ENCODE measurements at regions not wholly inside any gene's neighbourhood (a gene's known extent, or its start where the extent isn't known, plus 50 kb on each side); places are given as distances from the start of the nearest gene placed in this dataset.

DNA sequence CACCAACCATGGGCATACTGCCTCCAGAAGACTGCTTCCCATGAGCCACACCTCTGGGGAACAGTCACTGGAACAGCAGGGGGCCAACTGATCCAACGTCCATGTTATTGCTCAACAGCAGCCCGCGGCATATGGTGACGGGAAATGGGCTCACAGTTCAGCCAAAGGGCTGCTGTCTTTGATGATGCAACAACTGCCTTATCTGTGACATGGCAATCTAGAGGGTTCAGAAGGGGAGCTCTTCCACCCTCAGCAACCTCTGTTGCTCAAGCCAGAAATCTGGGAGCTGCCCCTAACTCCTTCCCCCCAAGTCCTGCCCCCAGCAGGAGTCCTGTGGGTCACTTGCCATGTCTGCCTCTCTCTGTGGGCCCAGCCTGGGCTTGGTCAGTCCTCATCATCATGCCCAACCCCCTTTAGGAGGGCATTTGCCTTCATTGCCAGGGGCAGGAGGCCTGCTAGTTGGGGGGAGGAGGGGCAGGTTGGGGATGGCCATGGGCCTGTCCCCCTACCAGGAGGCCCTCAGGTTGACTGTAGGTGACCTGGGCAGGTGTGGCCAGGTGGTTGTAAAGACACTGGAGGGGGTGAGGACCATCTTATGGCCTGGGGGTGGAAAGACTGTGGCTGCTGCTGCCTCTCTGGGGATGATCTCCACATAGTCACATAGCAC, 212.9 kb downstream of the CYP26B1 start:
- TF ChIP-seq, protein P1, sequence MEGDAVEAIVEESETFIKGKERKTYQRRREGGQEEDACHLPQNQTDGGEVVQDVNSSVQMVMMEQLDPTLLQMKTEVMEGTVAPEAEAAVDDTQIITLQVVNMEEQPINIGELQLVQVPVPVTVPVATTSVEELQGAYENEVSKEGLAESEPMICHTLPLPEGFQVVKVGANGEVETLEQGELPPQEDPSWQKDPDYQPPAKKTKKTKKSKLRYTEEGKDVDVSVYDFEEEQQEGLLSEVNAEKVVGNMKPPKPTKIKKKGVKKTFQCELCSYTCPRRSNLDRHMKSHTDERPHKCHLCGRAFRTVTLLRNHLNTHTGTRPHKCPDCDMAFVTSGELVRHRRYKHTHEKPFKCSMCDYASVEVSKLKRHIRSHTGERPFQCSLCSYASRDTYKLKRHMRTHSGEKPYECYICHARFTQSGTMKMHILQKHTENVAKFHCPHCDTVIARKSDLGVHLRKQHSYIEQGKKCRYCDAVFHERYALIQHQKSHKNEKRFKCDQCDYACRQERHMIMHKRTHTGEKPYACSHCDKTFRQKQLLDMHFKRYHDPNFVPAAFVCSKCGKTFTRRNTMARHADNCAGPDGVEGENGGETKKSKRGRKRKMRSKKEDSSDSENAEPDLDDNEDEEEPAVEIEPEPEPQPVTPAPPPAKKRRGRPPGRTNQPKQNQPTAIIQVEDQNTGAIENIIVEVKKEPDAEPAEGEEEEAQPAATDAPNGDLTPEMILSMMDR (IDR thresholded peaks at IDR 0.05), result no peak

DNA sequence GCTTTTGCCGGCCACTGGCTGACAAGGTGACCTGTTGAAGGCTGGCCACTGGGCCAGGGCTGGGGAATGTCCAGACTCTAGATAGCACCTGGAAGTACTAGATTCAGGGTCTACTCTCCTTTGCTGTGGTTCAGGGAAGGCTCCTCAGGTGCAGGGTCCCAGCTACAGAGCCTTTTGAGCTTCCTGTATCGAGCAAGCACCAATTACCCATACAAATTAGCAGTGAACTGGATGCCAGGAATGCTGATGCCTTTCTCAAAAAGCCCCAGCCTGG, 213.4 kb downstream of the CYP26B1 start:
- TF ChIP-seq, protein P1 (IDR thresholded peaks at IDR 0.05), result no peak

DNA sequence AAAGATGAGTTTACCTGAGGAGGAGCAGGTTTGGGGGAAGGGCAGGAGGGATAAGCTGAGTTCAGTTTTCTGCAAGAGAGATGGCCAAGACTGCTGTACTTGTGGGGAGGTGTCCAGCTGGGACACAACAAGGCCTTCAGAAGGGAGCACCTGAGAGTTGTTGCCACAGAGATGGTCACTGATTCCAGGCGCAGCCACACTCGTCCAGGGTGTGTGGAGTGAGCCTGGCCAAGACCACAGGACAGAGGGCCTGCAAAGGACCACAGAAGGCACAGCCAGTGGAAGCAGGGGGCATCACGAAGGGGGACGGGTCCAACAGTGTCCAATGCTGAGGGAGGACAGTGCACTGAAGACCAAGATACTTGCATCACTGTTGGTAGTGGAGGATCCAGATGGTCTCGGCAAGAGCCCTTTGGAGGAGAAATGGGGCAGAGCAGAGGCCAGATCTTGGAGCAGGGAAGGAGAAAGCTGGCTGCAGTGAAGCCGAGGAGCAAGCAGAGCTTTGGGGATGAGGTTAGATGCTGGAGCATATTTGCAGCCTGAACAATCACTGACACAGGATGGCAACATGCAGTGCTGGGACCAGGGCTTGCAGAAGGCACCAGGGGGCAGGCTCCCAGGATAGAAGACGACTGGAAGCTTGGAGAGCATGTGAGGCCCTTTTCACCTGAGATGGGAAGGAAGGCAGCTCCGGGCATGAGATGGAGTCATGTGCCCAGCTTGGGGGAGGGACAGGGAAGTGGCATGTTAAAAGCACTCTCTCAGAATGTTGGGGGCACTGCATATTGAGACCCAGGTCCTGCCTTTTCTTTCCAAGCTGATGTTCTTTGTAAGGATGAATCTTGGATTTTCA, 214.0 kb downstream of the CYP26B1 start:
- TF ChIP-seq, protein P1 (IDR thresholded peaks at IDR 0.05), result no peak

DNA sequence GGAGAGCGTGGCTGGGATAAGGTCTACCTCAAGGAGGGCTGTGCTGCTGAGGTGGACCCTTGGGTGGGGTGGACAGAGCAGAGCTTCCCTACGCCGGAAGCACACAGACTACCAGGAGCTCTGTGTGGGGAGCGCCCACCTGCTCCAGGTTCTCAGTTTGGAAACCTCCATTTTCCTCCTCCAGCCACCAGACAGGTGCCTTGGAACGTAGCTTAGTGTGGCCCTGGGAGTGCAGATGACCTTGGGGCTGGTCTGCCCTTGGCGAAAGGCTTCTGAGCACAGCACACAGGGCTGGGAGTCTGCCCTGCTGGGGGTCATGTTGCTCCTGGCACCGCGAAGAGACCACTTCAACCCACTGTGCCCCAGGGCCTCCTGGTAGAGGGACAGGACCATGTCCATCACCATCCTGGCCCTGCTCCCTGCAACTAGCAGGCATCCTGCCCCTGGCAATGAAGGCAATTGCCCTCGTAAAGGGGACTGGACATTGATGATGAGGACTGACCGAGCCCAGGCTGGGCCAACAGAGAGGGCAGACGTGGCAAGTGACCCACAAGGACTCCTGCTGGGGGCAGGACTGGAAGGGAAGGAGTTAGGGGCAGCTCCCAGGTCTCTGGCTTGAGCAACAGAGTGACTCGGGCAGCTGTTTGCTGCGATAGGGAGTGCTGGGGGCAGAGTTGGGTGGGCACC, 214.7 kb downstream of the CYP26B1 start:
- TF ChIP-seq, protein P1 (IDR thresholded peaks at IDR 0.05), result no peak

DNA sequence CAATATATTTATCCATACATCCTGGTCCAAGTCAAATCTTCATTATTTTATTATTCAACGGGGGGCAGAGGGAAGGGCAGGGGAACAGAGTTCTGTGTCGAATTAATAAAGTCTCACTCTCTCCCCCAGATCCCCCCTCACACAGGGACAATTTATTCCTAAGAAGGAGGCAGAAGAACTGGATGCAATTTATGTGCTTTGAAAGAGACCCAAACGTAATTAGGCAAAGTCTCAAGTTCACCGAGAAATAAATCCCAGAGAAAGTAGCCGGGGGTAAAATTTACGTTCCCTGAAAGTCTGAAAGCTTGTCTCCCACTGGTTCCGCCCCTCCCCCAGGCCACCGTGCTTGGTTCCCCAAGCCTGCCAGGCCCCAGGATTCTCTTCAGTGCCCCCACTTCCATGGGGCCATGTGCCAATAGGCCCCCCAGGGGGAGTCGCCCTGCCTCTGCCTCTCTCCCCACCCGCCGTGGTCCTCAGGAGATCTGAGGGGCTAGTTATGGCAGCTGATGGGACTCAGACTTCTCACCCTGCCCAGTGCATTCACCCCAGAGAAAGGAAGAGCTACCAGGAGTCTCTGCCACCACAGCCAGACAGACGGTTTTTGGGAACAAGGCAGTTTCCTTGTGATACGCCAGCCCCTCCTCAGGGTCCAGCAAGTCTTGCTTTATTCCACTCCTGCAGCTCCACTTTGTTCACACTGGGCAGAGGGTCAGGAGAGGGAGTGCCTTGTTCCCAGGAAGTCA, 215.5 kb downstream of the CYP26B1 start:
- TF ChIP-seq, protein P1 (IDR thresholded peaks at IDR 0.05), result no peak

DNA sequence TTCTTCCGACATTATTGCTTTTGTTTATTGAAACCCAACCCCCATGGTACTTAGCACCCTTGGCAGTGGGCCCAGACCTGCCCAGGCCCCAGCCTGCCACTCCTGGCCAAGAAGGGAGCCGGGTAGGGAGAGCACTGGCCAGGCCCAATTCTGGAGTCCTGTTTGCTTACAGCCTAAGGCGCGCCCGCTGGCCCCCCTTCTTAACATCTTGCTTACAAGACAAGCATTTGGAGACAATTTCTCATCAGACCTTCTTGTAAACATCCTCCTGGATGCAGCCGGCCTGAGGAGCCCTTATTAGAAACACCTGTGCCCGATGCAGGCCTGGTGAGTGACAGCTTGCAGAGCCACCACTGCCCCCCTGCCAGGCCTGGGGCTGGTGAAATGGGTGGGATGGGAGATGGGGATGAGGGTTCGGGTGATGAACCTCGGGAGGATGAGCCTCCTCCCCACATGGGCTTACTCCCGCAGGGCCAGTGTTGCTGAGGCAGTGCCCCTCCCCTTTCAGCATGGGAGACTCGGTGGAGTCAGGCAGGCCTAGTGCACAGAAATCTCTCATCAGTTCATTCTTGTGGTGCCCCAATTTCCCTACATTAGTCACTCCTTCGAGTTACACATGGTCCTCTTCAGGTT, 217.5 kb downstream of the CYP26B1 start:
- TF ChIP-seq, protein P1 (IDR thresholded peaks at IDR 0.05), result no peak

DNA sequence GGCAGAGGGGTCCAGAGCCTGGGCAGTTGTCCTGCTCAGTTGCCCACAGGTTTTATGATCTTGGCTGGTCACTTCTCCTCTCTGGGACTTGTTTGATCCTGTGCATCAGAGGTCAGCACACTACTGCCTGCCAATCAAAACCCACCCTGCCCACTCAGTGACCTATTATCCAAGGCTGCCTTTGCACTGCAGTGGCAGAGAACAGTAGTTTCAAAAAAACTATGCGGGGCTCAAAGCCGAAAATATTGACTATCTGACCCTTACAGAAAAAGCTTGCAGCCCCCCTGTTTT, 218.2 kb downstream of the CYP26B1 start:
- TF ChIP-seq, protein P1 (IDR thresholded peaks at IDR 0.05), result no peak
